HepG2 (cell line): ENCODE measurements at regions not wholly inside any gene's neighbourhood (a gene's known extent, or its start where the extent isn't known, plus 50 kb on each side); places are given as distances from the start of the nearest gene placed in this dataset.

Experiments used
- NR2C2 ChIP-seq: sonication (generic); formaldehyde crosslinking; IDR thresholded peaks from 2 replicates; pipeline ENCODE4 v1.4.0; 2020; ENCODE audit warnings: missing genetic modification reagents, mild to moderate bottlenecking, moderate library complexity, borderline replicate concordance
- POLR2A ChIP-seq, 2 experiments: IDR thresholded peaks; 2 replicates each; pipeline ENCODE4 v1.6.1; 2011; ENCODE audit warnings: low read depth in 2 of 2, low read length in 2 of 2, mild to moderate bottlenecking in 1 of 2, moderate library complexity in 1 of 2; ENCODE audit not compliant: insufficient read depth in 1 of 2
- RFX5 ChIP-seq: IDR thresholded peaks from 2 replicates; pipeline ENCODE4 v1.6.1; 2011; ENCODE audit warnings: low read depth, low read length, improper control_type of control experiment
- SETDB1 ChIP-seq: sonication (generic); formaldehyde crosslinking; IDR thresholded peaks from 2 replicates; pipeline ENCODE4 v1.5.1; 2020; ENCODE audit warnings: missing genetic modification reagents, mild to moderate bottlenecking, borderline replicate concordance
- TAF1 ChIP-seq: sonication (generic); formaldehyde crosslinking; IDR thresholded peaks from 2 replicates; pipeline ENCODE4 v1.4.0; 2020; ENCODE audit warnings: missing genetic modification reagents
- TP53 ChIP-seq: sonication (generic); formaldehyde crosslinking; conservative IDR thresholded peaks from 2 replicates; pipeline ENCODE4 v1.4.0; 2020; ENCODE audit warnings: missing genetic modification reagents
- TF ChIP-seq, protein P1 (sequence below): sonication (generic); formaldehyde crosslinking; conservative IDR thresholded peaks from 2 replicates; pipeline ENCODE4 v1.4.0; 2020; ENCODE audit warnings: missing genetic modification reagents
- TF ChIP-seq, protein P2 (sequence below): sonication (generic); formaldehyde crosslinking; IDR thresholded peaks from 2 replicates; pipeline ENCODE4 v1.5.0; 2020; ENCODE audit warnings: mild to moderate bottlenecking, missing genetic modification reagents, moderate library complexity
- TF ChIP-seq, protein P3 (sequence below): sonication (generic); formaldehyde crosslinking; IDR thresholded peaks from 2 replicates; pipeline ENCODE4 v1.9.0; 2021; ENCODE audit warnings: missing genetic modification reagents, borderline replicate concordance
- TF ChIP-seq, protein P4 (sequence below): sonication (generic); formaldehyde crosslinking; IDR thresholded peaks from 2 replicates; pipeline ENCODE4 v1.9.0; 2021; ENCODE audit warnings: mild to moderate bottlenecking, missing genetic modification reagents

DNA sequence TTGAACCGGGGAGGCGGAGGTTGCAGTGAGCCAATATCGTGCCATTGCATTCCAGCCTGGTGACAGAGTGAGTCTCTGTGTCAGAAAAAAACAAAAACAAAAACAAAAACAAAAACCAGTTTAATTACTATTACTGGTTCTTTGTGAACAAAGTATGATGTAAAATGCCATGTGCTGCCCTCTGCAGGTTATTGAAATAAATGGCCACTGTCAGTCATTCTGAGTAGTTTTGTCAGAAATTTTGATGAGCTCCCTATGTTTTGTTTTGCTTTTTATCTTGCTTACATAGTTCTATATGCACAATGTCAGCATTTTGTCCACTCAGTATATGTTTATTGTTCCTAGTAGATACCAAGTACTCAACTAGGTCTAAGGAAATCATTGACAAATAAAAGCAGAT lies 423.6 kb upstream of the CHST9 start:
- TF ChIP-seq, protein P1, sequence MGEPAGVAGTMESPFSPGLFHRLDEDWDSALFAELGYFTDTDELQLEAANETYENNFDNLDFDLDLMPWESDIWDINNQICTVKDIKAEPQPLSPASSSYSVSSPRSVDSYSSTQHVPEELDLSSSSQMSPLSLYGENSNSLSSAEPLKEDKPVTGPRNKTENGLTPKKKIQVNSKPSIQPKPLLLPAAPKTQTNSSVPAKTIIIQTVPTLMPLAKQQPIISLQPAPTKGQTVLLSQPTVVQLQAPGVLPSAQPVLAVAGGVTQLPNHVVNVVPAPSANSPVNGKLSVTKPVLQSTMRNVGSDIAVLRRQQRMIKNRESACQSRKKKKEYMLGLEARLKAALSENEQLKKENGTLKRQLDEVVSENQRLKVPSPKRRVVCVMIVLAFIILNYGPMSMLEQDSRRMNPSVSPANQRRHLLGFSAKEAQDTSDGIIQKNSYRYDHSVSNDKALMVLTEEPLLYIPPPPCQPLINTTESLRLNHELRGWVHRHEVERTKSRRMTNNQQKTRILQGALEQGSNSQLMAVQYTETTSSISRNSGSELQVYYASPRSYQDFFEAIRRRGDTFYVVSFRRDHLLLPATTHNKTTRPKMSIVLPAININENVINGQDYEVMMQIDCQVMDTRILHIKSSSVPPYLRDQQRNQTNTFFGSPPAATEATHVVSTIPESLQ (CRISPR knock-in tag) = no peak
- no peak for TF ChIP-seq NR2C2 (CRISPR knock-in tag)
- no peak for TF ChIP-seq TAF1
- TF ChIP-seq, protein P2, sequence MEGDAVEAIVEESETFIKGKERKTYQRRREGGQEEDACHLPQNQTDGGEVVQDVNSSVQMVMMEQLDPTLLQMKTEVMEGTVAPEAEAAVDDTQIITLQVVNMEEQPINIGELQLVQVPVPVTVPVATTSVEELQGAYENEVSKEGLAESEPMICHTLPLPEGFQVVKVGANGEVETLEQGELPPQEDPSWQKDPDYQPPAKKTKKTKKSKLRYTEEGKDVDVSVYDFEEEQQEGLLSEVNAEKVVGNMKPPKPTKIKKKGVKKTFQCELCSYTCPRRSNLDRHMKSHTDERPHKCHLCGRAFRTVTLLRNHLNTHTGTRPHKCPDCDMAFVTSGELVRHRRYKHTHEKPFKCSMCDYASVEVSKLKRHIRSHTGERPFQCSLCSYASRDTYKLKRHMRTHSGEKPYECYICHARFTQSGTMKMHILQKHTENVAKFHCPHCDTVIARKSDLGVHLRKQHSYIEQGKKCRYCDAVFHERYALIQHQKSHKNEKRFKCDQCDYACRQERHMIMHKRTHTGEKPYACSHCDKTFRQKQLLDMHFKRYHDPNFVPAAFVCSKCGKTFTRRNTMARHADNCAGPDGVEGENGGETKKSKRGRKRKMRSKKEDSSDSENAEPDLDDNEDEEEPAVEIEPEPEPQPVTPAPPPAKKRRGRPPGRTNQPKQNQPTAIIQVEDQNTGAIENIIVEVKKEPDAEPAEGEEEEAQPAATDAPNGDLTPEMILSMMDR (CRISPR knock-in tag) = 0 out of 2 replicates have a peak, but pooled peaks have one; percentile 6
- TF ChIP-seq, protein P3, sequence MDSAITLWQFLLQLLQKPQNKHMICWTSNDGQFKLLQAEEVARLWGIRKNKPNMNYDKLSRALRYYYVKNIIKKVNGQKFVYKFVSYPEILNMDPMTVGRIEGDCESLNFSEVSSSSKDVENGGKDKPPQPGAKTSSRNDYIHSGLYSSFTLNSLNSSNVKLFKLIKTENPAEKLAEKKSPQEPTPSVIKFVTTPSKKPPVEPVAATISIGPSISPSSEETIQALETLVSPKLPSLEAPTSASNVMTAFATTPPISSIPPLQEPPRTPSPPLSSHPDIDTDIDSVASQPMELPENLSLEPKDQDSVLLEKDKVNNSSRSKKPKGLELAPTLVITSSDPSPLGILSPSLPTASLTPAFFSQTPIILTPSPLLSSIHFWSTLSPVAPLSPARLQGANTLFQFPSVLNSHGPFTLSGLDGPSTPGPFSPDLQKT (CRISPR knock-in tag) = no peak
- TF ChIP-seq, protein P4, sequence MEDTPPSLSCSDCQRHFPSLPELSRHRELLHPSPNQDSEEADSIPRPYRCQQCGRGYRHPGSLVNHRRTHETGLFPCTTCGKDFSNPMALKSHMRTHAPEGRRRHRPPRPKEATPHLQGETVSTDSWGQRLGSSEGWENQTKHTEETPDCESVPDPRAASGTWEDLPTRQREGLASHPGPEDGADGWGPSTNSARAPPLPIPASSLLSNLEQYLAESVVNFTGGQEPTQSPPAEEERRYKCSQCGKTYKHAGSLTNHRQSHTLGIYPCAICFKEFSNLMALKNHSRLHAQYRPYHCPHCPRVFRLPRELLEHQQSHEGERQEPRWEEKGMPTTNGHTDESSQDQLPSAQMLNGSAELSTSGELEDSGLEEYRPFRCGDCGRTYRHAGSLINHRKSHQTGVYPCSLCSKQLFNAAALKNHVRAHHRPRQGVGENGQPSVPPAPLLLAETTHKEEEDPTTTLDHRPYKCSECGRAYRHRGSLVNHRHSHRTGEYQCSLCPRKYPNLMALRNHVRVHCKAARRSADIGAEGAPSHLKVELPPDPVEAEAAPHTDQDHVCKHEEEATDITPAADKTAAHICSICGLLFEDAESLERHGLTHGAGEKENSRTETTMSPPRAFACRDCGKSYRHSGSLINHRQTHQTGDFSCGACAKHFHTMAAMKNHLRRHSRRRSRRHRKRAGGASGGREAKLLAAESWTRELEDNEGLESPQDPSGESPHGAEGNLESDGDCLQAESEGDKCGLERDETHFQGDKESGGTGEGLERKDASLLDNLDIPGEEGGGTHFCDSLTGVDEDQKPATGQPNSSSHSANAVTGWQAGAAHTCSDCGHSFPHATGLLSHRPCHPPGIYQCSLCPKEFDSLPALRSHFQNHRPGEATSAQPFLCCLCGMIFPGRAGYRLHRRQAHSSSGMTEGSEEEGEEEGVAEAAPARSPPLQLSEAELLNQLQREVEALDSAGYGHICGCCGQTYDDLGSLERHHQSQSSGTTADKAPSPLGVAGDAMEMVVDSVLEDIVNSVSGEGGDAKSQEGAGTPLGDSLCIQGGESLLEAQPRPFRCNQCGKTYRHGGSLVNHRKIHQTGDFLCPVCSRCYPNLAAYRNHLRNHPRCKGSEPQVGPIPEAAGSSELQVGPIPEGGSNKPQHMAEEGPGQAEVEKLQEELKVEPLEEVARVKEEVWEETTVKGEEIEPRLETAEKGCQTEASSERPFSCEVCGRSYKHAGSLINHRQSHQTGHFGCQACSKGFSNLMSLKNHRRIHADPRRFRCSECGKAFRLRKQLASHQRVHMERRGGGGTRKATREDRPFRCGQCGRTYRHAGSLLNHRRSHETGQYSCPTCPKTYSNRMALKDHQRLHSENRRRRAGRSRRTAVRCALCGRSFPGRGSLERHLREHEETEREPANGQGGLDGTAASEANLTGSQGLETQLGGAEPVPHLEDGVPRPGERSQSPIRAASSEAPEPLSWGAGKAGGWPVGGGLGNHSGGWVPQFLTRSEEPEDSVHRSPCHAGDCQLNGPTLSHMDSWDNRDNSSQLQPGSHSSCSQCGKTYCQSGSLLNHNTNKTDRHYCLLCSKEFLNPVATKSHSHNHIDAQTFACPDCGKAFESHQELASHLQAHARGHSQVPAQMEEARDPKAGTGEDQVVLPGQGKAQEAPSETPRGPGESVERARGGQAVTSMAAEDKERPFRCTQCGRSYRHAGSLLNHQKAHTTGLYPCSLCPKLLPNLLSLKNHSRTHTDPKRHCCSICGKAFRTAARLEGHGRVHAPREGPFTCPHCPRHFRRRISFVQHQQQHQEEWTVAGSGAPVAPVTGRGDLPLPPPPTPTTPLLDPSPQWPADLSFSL (CRISPR knock-in tag) = no peak
- no peak for TF ChIP-seq SETDB1
- no peak for TF ChIP-seq RFX5
- TF ChIP-seq POLR2A (IDR thresholded peaks at IDR 0.05; ENCODE audit: insufficient read depth in 1 of 2, low read depth in 2 of 2, low read length in 2 of 2) = no peak
- TF ChIP-seq TP53 = no peak
